Panc1 (cell line): ENCODE measurements at regions not wholly inside any gene's neighbourhood (a gene's known extent, or its start where the extent isn't known, plus 50 kb on each side); places are given as distances from the start of the nearest gene placed in this dataset.

ENCODE experiments used
- ATAC-seq: fragments of 200-7000 bp; cut with Tn5 transposase; 2 replicates; pipeline ENCODE4 v1.9.1; 2020; ENCODE audit warnings: mild to moderate bottlenecking, moderate library complexity
- BruUV-seq: library from RNA; stranded (reverse); fragments of 400-500 nt; replicated peaks from 2 replicates; lab custom pipeline; 2021; lab: Mats Ljungman, UMichigan
- CTCF ChIA-PET: fragments of 300-600 bp; sonication (Branson Sonifier 250); formaldehyde crosslinking; loops from one replicate; lab custom pipeline; 2022; ENCODE audit warnings: antibody characterized with exemption; lab: Charles Lee
- POLR2A ChIA-PET: fragments of 300-600 bp; sonication (Branson Sonifier 250); formaldehyde crosslinking; loops from one replicate; lab custom pipeline; 2022; ENCODE audit warnings: antibody characterized with exemption; lab: Charles Lee
- DNase-seq: peaks from one replicate; pipeline ENCODE4 v3.0.0-alpha.2; 2010; ENCODE audit warnings: low read depth, low spot score
- H3K27ac ChIP-seq: 2 replicates; pipeline ENCODE4 v1.5.1; 2011; ENCODE audit warnings: mild to moderate bottlenecking, low read length, inconsistent platforms
- H3K27me3 ChIP-seq: fragments of 200-500 bp; sonication (Bioruptor generic); 2 replicates; pipeline ENCODE4 v1.6.0; 2014; ENCODE audit warnings: low read length, inconsistent platforms; ENCODE audit not compliant: control insufficient read depth, insufficient read depth
- H3K36me3 ChIP-seq: fragments of 200-500 bp; sonication (Bioruptor generic); 2 replicates; pipeline ENCODE4 v1.5.1; 2014; ENCODE audit warnings: inconsistent platforms, mild to moderate bottlenecking, low read length, moderate library complexity; ENCODE audit not compliant: control insufficient read depth, insufficient read depth
- H3K4me1 ChIP-seq: 2 replicates; pipeline ENCODE4 v1.5.1; 2011; ENCODE audit warnings: inconsistent platforms, mild to moderate bottlenecking, low read length, moderate library complexity; ENCODE audit not compliant: control insufficient read depth, insufficient read depth
- H3K4me3 ChIP-seq, 2 experiments: 2 replicates each; pipeline ENCODE4 v1.5.1; 2011 to 2012; ENCODE audit warnings: low read depth in 2 of 2, low read length in 2 of 2, mild to moderate bottlenecking in 2 of 2, inconsistent platforms in 1 of 2, moderate library complexity in 1 of 2
- H3K9me3 ChIP-seq: fragments of 200-500 bp; sonication (Bioruptor generic); 2 replicates; pipeline ENCODE4 v1.5.1; 2014; ENCODE audit warnings: low read depth, mild to moderate bottlenecking, inconsistent platforms, low read length, moderate library complexity; ENCODE audit not compliant: control insufficient read depth, insufficient read depth
- CTCF ChIP-seq: fragments of 450-650 bp; IDR thresholded peaks from 2 replicates; pipeline ENCODE4 v1.5.1; 2017; ENCODE audit warnings: mild to moderate bottlenecking
- POLR2AphosphoS5 ChIP-seq: IDR thresholded peaks from 2 replicates; pipeline ENCODE4 v1.6.1; 2012; ENCODE audit warnings: mild to moderate bottlenecking, low read depth, low read length, moderate library complexity
- REST ChIP-seq, 2 experiments: IDR thresholded peaks; 2 replicates each; pipeline ENCODE4 v1.6.1; 2011 to 2012; ENCODE audit warnings: low read depth in 2 of 2, control low read depth in 1 of 2, low read length in 1 of 2, mild to moderate bottlenecking in 1 of 2, moderate library complexity in 1 of 2; ENCODE audit not compliant: insufficient read depth in 1 of 2
- SIN3A ChIP-seq: IDR thresholded peaks from 2 replicates; pipeline ENCODE4 v1.6.1; 2012; ENCODE audit warnings: low read depth, mild to moderate bottlenecking, low read length, moderate library complexity, borderline replicate concordance; ENCODE audit not compliant: insufficient read depth
- TCF7L2 ChIP-seq: IDR thresholded peaks from 2 replicates; pipeline ENCODE4 v1.6.1; 2011; ENCODE audit warnings: mild to moderate bottlenecking, low read depth, low read length, inconsistent platforms
- in situ Hi-C: cut with HindIII; loops from 2 replicates; pipeline ENCODE4 v1.10.0; 2016; ENCODE audit warnings: low sequenced_read_pairs, low pct_unique_long_range_greater_than_20kb
- intact Hi-C: fragments of 100-400 bp; cut with micrococcal nuclease; formaldehyde crosslinking; loops from one replicate; pipeline ENCODE4 v1.10.0; 2022; ENCODE audit not compliant: unreplicated experiment

- Histone ChIP-seq H3K27ac (no peak overlapping the region), H3K4me3 (no peak overlapping the region), H3K4me1 (peaks cover 12% of the 10 kb centered on the region), H3K36me3 (no peaks in the 10 kb centered on the region), H3K9me3 (no peaks in the 10 kb centered on the region), H3K27me3 (no peaks in the 10 kb centered on the region)
- intact Hi-C loops (loop anchor here (10.0 kb wide), 2 partner anchors 170 to 510 kb away; partner anchors contain the start of gene NCK2), in situ Hi-C loops (no loop called here)
- DNase-seq (no peak), ATAC-seq (no peak)
- TF ChIP-seq TCF7L2 (no peak), CTCF (no peak), POLR2AphosphoS5 (no peak), REST (IDR thresholded peaks at IDR 0.05; ENCODE audit: insufficient read depth in 1 of 2, low read depth in 2 of 2, low read length in 1 of 2) (no peak), SIN3A (no peak)
- POLR2A ChIA-PET, result no interaction called here
- BruUV-seq, result no TSS peak
- CTCF ChIA-PET, result interaction anchor here (0.6 kb wide), 1 partner anchor 11 kb away, joined by 3 read pairs; no protein-coding TSS in a partner anchor
Observed at GRCh38 chr2:105574796-105575344, 169.8 kb upstream of the NCK2 start.

GRCh38 chr2:105573910-105574655 is 170.6 kb upstream of the NCK2 start:
- Histone ChIP-seq H3K4me3 (no peak overlapping the region; a peak in 1 of 4 replicates), H3K9me3 (no peaks in the 10 kb centered on the region), H3K36me3 (no peaks in the 10 kb centered on the region), H3K4me1 (peaks cover 12% of the 10 kb centered on the region), H3K27me3 (no peaks in the 10 kb centered on the region), H3K27ac (no peak overlapping the region)
- no peak for TF ChIP-seq POLR2AphosphoS5
- no peak for TF ChIP-seq REST (IDR thresholded peaks at IDR 0.05; ENCODE audit: insufficient read depth in 1 of 2, low read depth in 2 of 2, low read length in 1 of 2)
- TF ChIP-seq TCF7L2, result no peak
- TF ChIP-seq SIN3A, result no peak
- TF ChIP-seq CTCF, result no peak
- in situ Hi-C loops, result no loop called here
- POLR2A ChIA-PET, result interaction anchor here (0.7 kb wide), 1 partner anchor 944 kb away, joined by 3 read pairs; no protein-coding TSS in a partner anchor
- no TSS peak for BruUV-seq
- no peak for ATAC-seq
- no peak for DNase-seq
- intact Hi-C loops, result loop anchor here (10.0 kb wide), 2 partner anchors 171 to 511 kb away; partner anchors contain the start of gene NCK2
- CTCF ChIA-PET, result no interaction called here
